ENCODE measurements at regions not wholly inside any gene's neighbourhood (a gene's known extent, or its start where the extent isn't known, plus 50 kb on each side); places are given as distances from the start of the nearest gene placed in this dataset.

DNA sequence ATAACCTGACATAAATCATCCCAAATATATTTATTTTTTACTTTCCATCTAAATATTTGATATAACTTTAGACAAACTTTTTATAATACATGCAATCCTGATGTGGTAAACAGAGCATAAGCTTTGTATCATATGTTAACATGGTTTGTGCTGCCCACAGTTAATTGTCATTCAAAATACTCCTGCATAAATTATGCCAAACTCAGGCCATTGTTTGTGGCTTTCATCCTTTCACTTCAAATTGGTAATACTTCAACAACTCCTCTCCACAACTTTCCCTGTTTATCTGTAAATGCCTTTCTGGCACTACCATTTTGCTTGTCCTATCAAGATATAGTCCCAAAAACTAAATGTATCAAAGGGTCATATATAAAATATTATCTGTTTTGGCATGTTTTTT is 586.7 kb downstream of the HINT1 start (continued):
- TF ChIP-seq, protein P1, sequence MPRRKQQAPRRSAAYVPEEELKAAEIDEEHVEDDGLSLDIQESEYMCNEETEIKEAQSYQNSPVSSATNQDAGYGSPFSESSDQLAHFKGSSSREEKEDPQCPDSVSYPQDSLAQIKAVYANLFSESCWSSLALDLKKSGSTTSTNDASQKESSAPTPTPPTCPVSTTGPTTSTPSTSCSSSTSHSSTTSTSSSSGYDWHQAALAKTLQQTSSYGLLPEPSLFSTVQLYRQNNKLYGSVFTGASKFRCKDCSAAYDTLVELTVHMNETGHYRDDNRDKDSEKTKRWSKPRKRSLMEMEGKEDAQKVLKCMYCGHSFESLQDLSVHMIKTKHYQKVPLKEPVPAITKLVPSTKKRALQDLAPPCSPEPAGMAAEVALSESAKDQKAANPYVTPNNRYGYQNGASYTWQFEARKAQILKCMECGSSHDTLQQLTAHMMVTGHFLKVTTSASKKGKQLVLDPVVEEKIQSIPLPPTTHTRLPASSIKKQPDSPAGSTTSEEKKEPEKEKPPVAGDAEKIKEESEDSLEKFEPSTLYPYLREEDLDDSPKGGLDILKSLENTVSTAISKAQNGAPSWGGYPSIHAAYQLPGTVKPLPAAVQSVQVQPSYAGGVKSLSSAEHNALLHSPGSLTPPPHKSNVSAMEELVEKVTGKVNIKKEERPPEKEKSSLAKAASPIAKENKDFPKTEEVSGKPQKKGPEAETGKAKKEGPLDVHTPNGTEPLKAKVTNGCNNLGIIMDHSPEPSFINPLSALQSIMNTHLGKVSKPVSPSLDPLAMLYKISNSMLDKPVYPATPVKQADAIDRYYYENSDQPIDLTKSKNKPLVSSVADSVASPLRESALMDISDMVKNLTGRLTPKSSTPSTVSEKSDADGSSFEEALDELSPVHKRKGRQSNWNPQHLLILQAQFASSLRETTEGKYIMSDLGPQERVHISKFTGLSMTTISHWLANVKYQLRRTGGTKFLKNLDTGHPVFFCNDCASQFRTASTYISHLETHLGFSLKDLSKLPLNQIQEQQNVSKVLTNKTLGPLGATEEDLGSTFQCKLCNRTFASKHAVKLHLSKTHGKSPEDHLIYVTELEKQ (tag by site-specific recombination; IDR thresholded peaks at IDR 0.05; ENCODE audit: borderline replicate concordance), result no peak
- TF ChIP-seq, protein P2, sequence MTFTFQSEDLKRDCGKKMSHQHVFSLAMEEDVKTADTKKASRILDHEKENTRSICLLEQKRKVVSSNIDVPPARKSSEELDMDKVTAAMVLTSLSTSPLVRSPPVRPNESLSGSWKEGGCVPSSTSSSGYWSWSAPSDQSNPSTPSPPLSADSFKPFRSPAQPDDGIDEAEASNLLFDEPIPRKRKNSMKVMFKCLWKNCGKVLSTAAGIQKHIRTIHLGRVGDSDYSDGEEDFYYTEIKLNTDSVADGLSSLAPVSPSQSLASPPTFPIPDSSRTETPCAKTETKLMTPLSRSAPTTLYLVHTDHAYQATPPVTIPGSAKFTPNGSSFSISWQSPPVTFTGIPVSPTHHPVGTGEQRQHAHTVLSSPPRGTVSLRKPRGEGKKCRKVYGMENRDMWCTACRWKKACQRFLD (tag by site-specific recombination; IDR thresholded peaks at IDR 0.05), result no peak
- TF ChIP-seq ZNF621 (tag by site-specific recombination; IDR thresholded peaks at IDR 0.05), result no peak

DNA sequence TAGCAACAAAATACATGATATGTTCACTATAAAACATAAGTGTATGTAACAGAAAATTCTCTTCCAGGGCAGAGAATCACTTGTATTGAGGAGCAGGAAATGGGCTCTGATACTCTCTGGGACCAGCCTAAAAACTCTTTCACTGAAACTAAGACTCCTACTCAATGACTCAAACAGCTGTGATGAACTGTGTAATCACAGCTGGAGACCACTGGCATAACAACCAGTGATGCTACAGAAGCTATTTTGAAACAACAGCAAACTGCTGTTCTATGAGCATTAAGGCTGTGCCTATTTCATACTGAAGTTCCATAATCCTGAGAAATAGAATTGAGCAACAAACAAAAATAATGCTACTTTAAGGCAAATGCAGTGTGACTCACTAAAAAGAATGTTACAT is 594.0 kb downstream of the HINT1 start:
- H3K9me3 ChIP-seq (ENCODE audit: control insufficient read depth, insufficient read depth, low read depth, low read length), result no peaks in the 10 kb centered on the region
- H3K36me3 ChIP-seq (ENCODE audit: control insufficient read depth in 2 of 2, insufficient read depth in 1 of 2, low read length in 2 of 2), result no peaks in the 10 kb centered on the region
- CTCF ChIA-PET, result no interaction called here
- H3K27ac ChIP-seq (ENCODE audit: extremely low read depth, low read depth, low read length), result no peak overlapping the region
- POLR2A ChIA-PET, result no interaction called here
- H3K4me1 ChIP-seq (ENCODE audit: control insufficient read depth, insufficient read depth, low read length), result no peaks in the 10 kb centered on the region
- no peak for TF ChIP-seq ZNF701 (tag by site-specific recombination; IDR thresholded peaks at IDR 0.05)
- no peak for TF ChIP-seq ZNF324 (tag by site-specific recombination; IDR thresholded peaks at IDR 0.05)
- no peak for TF ChIP-seq ZSCAN23 (tag by site-specific recombination; IDR thresholded peaks at IDR 0.05)
- TF ChIP-seq ZNF529 (tag by site-specific recombination; IDR thresholded peaks at IDR 0.05; ENCODE audit: insufficient replicate concordance), result no peak
- TF ChIP-seq ZNF629 (tag by site-specific recombination; IDR thresholded peaks at IDR 0.05), result no peak
- no peak for TF ChIP-seq ZNF660 (tag by site-specific recombination; IDR thresholded peaks at IDR 0.05)
- TF ChIP-seq ZNF211 (tag by site-specific recombination; IDR thresholded peaks at IDR 0.05; ENCODE audit: low read depth), result no peak
- no peak for TF ChIP-seq ZNF621 (tag by site-specific recombination; IDR thresholded peaks at IDR 0.05)
- TF ChIP-seq ZNF266 (tag by site-specific recombination; IDR thresholded peaks at IDR 0.05; ENCODE audit: low read depth), result no peak
- TF ChIP-seq ZSCAN30 (tag by site-specific recombination; IDR thresholded peaks at IDR 0.05), result no peak
- TF ChIP-seq ZNF548 (tag by site-specific recombination; IDR thresholded peaks at IDR 0.05), result no peak
- no peak for TF ChIP-seq ZNF670 (tag by site-specific recombination; IDR thresholded peaks at IDR 0.05; ENCODE audit: low read depth)
- TF ChIP-seq, protein P3, sequence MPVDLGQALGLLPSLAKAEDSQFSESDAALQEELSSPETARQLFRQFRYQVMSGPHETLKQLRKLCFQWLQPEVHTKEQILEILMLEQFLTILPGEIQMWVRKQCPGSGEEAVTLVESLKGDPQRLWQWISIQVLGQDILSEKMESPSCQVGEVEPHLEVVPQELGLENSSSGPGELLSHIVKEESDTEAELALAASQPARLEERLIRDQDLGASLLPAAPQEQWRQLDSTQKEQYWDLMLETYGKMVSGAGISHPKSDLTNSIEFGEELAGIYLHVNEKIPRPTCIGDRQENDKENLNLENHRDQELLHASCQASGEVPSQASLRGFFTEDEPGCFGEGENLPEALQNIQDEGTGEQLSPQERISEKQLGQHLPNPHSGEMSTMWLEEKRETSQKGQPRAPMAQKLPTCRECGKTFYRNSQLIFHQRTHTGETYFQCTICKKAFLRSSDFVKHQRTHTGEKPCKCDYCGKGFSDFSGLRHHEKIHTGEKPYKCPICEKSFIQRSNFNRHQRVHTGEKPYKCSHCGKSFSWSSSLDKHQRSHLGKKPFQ (tag by site-specific recombination; IDR thresholded peaks at IDR 0.05), result no peak
- TF ChIP-seq ZNF354C (tag by site-specific recombination; IDR thresholded peaks at IDR 0.05; ENCODE audit: borderline replicate concordance, low read depth), result no peak
- TF ChIP-seq ZNF624 (tag by site-specific recombination; IDR thresholded peaks at IDR 0.05), result no peak
- no peak for TF ChIP-seq ZNF555 (tag by site-specific recombination; conservative IDR thresholded peaks at IDR 0.05)
- H3K4me3 ChIP-seq (ENCODE audit: low read depth, low read length), result no peak overlapping the region

DNA sequence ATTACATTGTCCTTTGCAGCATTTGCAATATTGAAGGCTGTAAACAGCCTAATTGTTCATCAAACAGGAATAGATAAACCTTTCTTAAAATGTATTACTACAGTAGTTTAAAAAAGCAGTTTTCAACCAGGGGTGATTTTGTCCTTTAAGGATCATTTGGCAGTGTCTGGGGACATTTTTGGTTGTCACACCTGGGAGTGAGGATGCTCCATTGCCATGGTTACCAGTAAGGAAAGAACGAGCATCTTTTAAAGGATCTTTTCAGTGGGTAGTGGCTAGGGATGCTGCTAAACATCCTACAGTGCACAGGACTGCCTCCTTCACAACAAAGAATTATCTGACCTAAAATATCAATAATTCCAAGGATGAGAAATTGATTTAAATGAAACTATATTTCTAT is 596.3 kb downstream of the HINT1 start:
- ChIA-PET POLR2A (no interaction called here), CTCF (no interaction called here)
- no peak overlapping the region for H3K4me3 ChIP-seq (ENCODE audit: low read depth, low read length)
- H3K36me3 ChIP-seq (ENCODE audit: control insufficient read depth in 2 of 2, insufficient read depth in 1 of 2, low read length in 2 of 2), result no peaks in the 10 kb centered on the region
- H3K4me1 ChIP-seq (ENCODE audit: control insufficient read depth, insufficient read depth, low read length), result no peaks in the 10 kb centered on the region
- no peaks in the 10 kb centered on the region for H3K9me3 ChIP-seq (ENCODE audit: control insufficient read depth, insufficient read depth, low read depth, low read length)
- no peak overlapping the region for H3K27ac ChIP-seq (ENCODE audit: extremely low read depth, low read depth, low read length)
- TF ChIP-seq ZBTB17 (tag by site-specific recombination; IDR thresholded peaks at IDR 0.05) (no peak), ZNF37A (tag by site-specific recombination; IDR thresholded peaks at IDR 0.05) (no peak), OSR2 (tag by site-specific recombination; IDR thresholded peaks at IDR 0.05) (no peak), ZNF596 (tag by site-specific recombination; IDR thresholded peaks at IDR 0.05) (no peak), ZNF112 (tag by site-specific recombination; IDR thresholded peaks at IDR 0.05) (no peak), BCL11A (tag by site-specific recombination; IDR thresholded peaks at IDR 0.05; ENCODE audit: low read depth) (no peak), KLF10 (tag by site-specific recombination; IDR thresholded peaks at IDR 0.05) (no peak), ZNF248 (tag by site-specific recombination; IDR thresholded peaks at IDR 0.05) (no peak), ZNF292 (tag by site-specific recombination; IDR thresholded peaks at IDR 0.05; ENCODE audit: borderline replicate concordance, low read depth) (no peak)
- TF ChIP-seq, protein P4, sequence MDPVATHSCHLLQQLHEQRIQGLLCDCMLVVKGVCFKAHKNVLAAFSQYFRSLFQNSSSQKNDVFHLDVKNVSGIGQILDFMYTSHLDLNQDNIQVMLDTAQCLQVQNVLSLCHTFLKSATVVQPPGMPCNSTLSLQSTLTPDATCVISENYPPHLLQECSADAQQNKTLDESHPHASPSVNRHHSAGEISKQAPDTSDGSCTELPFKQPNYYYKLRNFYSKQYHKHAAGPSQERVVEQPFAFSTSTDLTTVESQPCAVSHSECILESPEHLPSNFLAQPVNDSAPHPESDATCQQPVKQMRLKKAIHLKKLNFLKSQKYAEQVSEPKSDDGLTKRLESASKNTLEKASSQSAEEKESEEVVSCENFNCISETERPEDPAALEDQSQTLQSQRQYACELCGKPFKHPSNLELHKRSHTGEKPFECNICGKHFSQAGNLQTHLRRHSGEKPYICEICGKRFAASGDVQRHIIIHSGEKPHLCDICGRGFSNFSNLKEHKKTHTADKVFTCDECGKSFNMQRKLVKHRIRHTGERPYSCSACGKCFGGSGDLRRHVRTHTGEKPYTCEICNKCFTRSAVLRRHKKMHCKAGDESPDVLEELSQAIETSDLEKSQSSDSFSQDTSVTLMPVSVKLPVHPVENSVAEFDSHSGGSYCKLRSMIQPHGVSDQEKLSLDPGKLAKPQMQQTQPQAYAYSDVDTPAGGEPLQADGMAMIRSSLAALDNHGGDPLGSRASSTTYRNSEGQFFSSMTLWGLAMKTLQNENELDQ (tag by site-specific recombination; IDR thresholded peaks at IDR 0.05; ENCODE audit: low read depth), result no peak
